Gastroesophageal sphincter (tissue), 3 donors: ENCODE measurements at regions not wholly inside any gene's neighbourhood (a gene's known extent, or its start where the extent isn't known, plus 50 kb on each side); places are given as distances from the start of the nearest gene placed in this dataset.

Experiments
- CTCF ChIP-seq, 4 experiments: fragments of 200-600 bp in 2 of 4; fragments of 450-650 bp in 2 of 4; sonication (generic) in 1 of 4; IDR thresholded peaks; one replicate each; pipeline ENCODE4 v1.5.1; 2017 to 2019; ENCODE audit warnings: antibody characterized with exemption in 4 of 4, mild to moderate bottlenecking in 2 of 4, moderate library complexity in 2 of 4
- EP300 ChIP-seq: sonication (generic); formaldehyde crosslinking; IDR thresholded peaks from one replicate; pipeline ENCODE4 v1.6.1; 2017; ENCODE audit warnings: antibody characterized with exemption, mild to moderate bottlenecking
- POLR2A ChIP-seq, 2 donors: fragments of 450-650 bp; IDR thresholded peaks; one replicate each; pipeline ENCODE4 v1.6.1; 2017; ENCODE audit warnings: antibody characterized with exemption in 2 of 2, mild to moderate bottlenecking in 2 of 2, moderate library complexity in 1 of 2
- POLR2AphosphoS5 ChIP-seq: sonication (generic); formaldehyde crosslinking; IDR thresholded peaks from one replicate; pipeline ENCODE4 v1.6.1; 2017; ENCODE audit warnings: antibody characterized with exemption

- no peak for TF ChIP-seq CTCF (IDR thresholded peaks at IDR 0.05)
- TF ChIP-seq POLR2A (IDR thresholded peaks at IDR 0.05), result no peak
- no peak for TF ChIP-seq POLR2AphosphoS5
- no peak for TF ChIP-seq EP300
These were observed 250.7 kb upstream of the AGA start for GRCh38 chr4:177692907-177693306.
